T follicular helper cell (primary cell): ENCODE measurements at regions not wholly inside any gene's neighbourhood (a gene's known extent, or its start where the extent isn't known, plus 50 kb on each side); places are given as distances from the start of the nearest gene placed in this dataset.

Experiments used
- DNase-seq: peaks from one replicate; pipeline ENCODE4 v3.0.0-alpha.2; 2020; ENCODE audit warnings: low read depth

- no peak for DNase-seq
These were observed 681.0 kb upstream of the GJE1 start for GRCh38 chr6:141451511-141452353.

DNA sequence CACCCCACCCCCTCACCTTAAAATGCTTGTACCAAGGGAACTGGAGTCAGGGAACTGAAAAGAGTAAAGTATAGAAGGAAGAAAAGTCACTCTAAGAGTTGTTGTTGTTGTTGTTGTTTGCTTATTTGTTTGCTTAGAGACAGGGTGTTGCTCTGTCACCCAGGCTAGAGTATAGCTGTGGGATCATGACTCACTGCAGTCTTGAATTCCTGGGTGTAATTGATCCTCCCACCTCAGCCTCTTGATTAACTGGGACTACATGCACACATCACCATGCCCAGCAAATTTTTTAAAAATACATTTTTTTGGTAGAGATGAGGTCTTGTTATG lies 681.6 kb upstream of the GJE1 start:
- no peak for DNase-seq

DNA sequence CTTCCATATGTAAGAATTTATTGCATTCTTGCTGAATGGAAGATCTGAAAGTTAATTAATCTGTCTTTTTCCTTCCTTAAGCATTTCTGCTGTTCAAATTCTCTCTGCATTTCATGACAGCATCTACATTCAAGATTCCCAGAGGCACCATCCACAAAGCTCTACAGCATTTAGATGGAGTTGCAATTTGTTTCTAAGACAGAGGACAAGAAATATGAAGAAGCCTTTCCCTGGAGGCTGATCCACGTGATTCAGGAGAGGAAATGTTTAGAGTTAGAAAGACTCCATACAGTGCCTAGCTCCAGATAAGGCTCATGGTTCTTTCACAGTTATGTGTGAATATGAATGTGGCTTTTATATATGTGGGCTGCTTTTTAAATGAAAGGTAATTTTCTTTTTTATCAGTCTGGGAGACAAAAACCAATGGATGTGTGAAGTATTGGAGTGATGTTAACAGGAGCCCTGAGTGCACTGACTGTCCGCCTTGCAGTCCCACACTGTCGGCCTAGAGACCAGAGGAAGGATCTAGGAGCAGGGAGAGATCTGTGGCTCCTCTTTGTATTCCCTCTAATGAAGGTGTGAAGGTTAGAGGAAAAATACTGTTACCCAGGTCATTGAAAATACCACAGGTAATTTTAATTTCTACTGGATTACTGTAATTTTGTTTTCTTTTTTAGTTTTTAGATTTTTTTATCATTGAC lies 686.6 kb upstream of the GJE1 start:
- DNase-seq, result no peak

DNA sequence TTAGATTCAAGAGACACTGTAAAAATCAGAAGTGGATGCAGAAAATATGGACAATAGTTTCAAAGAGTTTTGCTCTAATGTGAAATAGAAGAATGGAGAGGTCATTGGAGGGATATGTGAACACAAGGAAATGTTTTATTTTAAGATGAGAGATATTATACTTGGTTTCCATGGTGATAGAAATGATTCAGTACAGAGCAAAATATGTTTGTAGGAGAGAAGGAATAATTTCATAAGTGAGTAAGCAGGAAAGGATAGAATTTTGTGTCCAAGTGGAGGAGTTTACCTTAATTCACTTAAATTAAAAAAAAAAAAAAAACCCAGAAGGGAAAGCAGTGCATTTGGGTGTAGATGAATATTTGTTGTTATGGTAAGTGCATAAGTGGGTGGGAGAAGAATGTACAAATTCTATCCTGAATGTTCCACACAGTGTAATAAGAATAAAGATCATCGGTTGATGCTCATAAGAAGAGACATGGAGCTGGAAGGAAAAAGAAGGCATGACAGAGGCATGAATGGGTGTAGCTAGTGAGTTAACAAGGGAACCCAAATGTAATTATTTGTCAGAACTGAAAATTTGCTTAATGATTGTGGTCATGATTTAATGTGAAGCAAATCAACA lies 688.9 kb upstream of the GJE1 start:
- no peak for DNase-seq

- no peak for DNase-seq
These were observed 689.7 kb upstream of the GJE1 start for GRCh38 chr6:141443032-141443431.

DNA sequence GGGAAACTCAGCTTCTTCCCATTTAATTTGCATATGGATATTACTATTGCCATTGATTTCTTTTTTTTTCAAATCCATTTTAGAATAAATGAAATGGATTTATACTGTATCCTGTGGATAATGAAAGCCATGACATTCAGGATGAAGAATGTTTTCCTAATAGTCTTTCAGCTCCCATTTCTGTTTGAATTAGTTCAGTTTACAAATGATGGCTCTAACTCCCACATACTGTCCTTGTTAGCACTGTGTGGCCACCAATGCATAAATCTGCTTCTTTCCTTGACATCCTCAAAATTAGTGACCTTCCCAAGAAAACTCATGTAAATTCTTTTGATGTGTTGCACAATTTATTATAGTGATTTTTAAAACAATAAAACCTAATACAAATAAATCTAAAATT lies 693.2 kb upstream of the GJE1 start:
- no peak for DNase-seq

DNA sequence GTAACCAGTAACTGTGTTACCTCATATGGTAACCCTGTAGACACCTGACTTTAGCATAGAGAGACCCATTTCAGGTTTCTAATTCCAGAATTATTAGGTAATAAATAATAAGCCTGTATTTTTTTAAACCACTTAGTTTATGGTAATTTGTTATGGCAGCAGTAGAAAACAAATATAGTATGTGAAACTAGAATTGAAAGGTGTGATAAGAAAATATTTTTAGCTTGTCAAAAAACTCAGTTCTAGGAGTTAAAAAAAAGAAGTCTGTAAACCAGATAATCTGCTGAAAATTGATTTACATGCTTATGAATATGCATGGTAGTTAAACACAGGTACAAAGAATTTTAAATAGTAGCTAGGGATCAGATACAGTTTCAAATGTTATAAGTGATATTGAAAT lies 695.0 kb upstream of the GJE1 start:
- DNase-seq, result no peak

DNA sequence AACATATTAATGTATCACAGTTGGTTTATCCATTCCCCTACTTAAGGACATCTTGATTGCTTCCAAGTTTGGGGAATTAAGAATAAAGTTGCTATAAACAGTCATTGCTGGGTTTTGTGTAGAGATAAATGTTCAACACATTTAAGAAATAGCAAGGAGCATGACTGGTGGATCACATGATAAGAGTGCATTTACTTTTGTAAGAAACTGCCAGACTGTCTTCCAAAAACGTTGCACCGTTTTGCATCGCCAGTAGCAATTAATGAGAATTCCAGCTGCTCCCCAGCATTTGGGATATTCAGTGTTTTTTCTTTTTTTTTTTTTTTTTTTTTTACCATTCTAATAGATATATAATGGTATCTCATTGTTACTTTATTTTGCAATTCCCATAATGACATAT lies 695.7 kb upstream of the GJE1 start:
- no peak for DNase-seq

GRCh38 chr6:141426400-141426980 lies 706.2 kb upstream of the GJE1 start:
- no peak for DNase-seq

GRCh38 chr6:141421378-141421777 lies 711.3 kb upstream of the GJE1 start:
- DNase-seq, result no peak

GRCh38 chr6:141418076-141418475 lies 714.6 kb upstream of the GJE1 start:
- no peak for DNase-seq

DNA sequence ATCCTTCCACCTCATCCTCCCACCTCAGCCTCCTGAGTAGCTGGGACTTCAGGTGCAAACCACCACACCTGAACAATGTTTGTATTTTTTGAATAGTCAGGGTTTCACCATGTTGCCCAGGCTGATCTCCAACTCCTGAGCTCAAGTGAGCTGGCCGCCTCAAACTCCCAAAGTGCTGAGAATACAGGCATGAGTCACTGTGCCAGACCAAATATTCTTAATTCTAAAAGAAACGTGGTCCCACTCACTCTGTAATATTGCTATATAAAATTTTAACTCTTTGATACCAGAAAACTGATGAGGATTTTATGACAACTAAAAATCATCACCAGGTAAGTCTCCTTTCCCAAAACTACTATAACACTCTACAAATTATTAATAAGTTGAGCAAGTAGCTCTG lies 716.8 kb upstream of the GJE1 start:
- DNase-seq, result no peak

DNA sequence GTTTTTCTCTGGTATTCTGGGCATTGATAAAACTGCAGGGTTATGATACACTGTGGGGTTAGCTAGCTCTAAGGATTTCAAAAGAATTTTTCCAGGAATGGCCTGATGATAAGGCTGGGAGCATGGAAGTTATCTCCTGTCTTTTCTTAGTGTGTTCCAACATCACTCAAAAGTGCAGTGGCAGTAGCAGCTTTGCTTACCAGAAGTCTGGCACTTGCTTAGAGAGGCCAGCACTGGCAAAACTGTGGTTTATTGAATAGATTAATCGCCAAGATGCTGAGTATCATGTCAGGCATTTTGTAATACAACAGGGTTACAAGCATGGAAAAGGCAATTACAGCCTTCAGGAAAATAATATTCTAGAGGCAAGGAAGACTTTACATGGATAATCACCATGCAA lies 719.5 kb upstream of the GJE1 start:
- DNase-seq, result no peak

DNA sequence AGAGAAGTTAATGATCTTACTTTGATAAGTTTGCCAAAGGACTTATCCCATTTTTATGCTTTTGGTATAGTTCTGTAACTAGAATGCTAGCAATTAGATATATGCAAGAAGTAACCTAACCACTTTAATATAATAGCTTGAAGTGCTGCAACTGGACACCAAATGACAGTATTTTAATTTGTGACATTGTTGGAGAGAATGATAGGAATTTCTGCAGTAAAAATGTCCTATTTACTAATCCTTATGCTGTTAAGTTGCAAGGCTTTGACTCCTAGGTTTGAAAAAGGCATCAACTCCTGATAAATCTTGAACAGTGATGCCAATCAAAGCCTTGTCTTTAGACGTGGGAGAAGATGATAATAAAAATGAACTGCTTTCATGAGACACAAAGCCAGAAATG lies 726.0 kb upstream of the GJE1 start:
- no peak for DNase-seq

DNA sequence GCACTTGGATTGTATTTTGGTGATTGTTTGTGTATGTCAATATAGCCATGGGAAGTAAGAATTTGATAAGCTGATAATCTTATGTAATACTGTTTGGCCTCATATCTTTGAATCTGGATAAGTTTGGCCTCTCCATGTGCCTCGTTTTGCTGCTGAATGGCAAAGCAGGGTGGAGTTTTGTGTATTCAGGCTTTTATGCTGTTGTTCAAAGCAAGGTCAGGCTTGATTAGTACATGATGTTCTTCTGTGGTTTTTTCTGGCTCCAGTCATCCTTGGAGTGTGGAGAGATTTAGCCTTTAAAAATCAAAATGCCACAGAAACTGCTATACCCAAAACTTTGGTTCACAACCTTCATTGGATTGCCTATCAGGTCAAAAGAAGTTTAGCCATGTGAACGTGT lies 728.9 kb upstream of the GJE1 start:
- no peak for DNase-seq

DNA sequence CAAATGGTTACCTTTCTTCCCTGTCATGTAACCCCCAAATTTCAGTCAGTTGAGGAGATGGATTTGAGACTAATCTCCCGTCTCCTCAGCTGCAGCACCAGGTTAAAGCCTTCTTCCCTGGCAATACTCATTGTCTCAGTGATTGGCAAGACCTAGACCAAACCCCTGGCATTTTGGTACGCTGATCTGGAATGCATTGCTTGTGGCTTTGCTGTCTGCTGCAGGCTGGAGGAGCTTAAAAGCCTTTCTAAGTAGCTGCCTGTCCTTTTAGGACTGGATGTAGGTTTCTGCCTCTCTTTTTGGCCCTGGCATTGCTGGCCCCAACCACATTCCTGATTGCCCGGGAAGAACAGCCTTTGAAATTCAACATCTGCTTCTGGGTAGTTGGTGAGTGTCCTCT lies 729.6 kb upstream of the GJE1 start:
- no peak for DNase-seq

DNA sequence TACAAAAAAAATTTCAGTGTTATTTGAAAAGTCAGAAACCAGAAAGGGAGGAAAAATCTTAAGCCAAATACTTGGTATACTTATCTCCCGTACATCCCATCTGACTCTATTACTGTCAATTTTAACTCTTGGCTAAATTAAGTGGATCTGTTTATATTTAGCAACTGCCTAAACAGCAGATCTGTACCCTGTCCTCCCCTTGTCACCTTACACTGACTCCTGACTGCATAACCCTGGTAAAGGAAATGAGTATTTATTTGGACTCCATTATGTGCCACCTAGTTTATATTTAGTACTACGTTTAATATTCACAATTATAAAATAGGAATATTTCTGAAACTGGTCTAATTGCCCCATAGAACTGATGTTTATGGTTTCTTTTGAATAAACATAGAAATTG lies 730.2 kb upstream of the GJE1 start:
- DNase-seq, result no peak

- no peak for DNase-seq
These were observed 730.9 kb upstream of the GJE1 start for GRCh38 chr6:141401851-141402250.

- DNase-seq, result no peak
These were observed 731.6 kb upstream of the GJE1 start for GRCh38 chr6:141401168-141401567.

DNA sequence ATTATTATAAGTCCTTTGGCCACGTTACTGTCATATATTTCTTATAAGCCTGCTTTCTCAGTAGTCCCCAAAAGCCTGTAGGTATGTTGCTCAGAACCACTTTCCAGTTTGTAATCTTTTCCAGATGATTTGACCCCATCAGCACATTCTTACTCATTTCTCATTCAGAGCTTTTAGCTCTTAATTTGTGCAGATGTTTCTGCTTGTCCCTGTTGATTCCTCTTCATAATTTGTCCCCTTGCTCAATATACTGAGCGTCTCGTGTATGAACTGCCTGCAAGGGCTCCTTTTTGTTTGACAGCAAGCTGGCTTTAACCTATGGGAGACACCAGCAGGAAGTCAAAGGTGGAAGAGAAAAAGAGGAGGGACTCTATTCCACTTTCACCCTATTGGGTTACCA lies 733.8 kb upstream of the GJE1 start:
- no peak for DNase-seq

- DNase-seq, result no peak
These were observed 737.2 kb upstream of the GJE1 start for GRCh38 chr6:141395443-141396008.

GRCh38 chr6:141394565-141395051 lies 738.1 kb upstream of the GJE1 start:
- DNase-seq, result no peak
